HG03432 (cell line): ENCODE measurements at regions not wholly inside any gene's neighbourhood (a gene's known extent, or its start where the extent isn't known, plus 50 kb on each side); places are given as distances from the start of the nearest gene placed in this dataset.
"Not testable (repeated sequence)": the region's sequence is repeated elsewhere in the genome, so short reads cannot be mapped to it uniquely, and the experiment has no call there.

ENCODE experiments used
- ATAC-seq: cut with Tn5 transposase; IDR thresholded peaks from one replicate; pipeline ENCODE4 v1.9.1; 2021; ENCODE audit warnings: mild to moderate bottlenecking, moderate library complexity; ENCODE audit not compliant: unreplicated experiment

DNA sequence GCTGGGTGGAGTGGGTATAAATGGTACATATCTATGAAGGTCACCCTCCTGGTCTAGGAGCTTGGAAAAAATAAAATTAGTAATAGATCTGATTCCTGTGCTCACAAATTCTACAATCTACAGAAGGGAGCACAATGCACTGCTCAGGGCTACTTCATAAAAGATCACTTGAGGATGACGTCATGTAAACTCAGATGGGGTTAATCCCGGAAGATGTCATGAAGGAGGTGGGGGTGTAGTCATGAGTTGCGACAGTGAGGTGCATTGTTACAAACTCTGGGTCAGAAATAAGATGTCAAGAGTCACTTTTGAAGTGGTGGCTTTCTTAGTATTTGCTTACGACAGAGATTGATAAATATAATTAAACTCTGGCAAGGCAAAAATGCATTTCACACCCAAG is 68.2 kb downstream of the LHX9 start:
- ATAC-seq = no peak

DNA sequence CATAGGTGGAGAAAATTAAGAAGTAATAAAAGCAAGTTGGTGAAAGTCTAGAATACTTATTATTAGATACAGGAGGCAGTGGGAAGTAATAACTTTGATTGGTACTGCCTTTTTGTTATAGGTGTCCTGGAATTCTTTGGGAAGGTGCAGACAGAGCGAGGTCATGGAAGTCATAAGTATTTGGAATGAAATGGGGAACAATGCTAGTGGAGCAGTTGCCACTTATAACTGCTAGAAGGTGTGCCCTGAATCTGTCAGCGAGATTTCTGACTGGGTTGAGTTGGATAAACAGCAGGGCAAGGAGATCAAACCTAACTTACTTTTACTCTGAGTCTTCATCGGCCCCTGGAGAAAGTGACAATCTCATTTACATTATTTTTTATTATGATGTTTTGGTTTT is 69.6 kb downstream of the LHX9 start:
- ATAC-seq = no peak

DNA sequence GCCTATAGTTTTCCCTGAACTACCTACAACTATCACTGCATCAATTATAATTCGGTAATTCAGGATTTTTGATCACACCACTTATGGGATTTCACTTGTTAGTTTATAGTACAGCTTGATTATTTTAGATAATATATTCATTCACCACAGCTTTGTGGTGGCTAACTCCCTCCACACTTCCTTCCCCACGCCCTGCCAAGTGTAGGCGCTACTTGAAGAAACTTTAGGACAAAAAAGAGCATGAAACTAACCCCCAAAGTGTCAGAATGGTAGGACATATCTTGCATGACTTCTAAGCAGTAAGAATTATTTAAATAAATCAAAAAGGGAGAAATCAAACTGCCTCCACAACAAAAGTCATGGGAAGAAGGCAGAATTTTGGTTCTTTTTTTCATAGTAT is 70.1 kb downstream of the LHX9 start:
- ATAC-seq = no peak

DNA sequence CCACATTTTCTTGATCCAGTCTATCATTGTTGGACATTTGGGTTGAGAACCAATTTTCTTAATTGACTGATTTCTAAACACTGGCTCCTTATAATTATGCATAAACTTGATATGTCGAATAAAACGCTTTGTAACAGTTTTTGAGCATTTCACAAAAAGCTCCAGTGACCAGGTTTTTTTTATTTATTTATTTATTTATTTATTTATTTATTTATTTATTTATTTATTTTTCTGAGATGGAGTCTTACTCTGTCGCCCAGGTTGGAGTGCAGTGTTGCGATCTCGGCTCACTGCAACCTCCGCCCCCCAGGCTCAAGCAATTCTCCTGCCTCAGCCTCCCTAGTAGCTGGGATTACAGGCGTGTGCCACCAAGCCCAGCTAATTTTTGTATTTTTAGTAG is 71.4 kb downstream of the LHX9 start:
- ATAC-seq = not testable (repeated sequence)

DNA sequence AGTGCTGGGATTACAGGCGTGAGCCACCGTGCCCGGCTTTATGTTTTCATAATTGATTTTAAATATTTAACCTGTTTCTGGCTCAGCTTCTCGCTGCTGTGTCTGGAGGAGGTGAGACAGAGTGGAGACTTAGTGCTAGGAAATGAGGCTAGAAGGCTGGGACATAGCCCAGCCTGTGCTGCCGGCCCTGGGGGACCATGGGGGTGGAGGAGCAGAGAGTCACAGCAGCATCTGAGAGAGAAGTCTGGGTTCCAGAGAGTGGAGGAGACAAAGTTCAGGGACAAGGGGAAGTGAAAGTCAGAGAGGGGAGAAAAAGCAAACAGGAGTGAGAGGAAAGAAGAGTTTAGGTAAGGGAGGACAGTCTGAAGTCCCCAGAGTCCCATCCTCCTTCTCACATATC is 71.9 kb downstream of the LHX9 start:
- no peak for ATAC-seq

DNA sequence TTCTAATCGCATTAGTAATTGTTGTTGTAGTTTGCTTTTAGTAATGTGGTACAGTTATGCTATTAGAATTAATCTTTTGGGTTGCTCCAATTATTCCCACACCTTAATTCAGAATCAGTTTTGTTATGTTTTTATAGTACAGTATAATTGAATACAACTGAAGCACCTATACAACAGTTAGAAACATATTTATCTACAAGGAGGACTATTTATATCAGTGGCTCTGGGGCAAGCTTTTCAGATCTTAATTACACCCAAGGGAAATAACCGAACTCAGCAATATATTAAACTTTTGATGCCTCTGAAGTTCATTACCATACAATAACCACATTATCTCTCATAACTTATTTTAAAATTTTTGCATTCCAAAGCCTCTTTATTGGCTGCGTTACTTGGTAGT is 74.4 kb downstream of the LHX9 start:
- no peak for ATAC-seq

DNA sequence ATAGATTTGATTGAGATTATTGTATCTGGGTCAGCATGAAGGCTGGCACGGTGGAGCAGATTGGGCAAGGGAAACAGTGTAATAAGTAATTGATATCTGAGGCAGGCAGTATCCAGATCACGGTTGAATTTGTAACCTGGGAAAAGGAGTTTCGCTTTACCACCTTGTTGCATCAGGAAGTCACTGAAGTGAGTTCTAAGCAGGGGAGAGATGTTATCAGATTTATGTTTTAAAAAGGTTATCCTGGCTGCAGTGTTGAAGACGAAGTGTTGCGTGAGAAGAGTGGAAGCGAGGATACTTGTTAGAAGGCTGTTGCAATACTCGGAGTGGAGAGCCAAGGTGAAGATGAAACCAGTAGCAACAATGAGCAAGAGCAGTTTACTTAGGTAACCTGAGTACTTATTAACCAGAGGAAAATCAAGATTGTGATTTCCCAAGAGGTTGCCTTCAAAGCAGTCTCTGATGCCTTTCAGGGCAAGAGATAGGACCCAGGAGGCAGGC is 77.8 kb downstream of the LHX9 start:
- ATAC-seq = no peak

DNA sequence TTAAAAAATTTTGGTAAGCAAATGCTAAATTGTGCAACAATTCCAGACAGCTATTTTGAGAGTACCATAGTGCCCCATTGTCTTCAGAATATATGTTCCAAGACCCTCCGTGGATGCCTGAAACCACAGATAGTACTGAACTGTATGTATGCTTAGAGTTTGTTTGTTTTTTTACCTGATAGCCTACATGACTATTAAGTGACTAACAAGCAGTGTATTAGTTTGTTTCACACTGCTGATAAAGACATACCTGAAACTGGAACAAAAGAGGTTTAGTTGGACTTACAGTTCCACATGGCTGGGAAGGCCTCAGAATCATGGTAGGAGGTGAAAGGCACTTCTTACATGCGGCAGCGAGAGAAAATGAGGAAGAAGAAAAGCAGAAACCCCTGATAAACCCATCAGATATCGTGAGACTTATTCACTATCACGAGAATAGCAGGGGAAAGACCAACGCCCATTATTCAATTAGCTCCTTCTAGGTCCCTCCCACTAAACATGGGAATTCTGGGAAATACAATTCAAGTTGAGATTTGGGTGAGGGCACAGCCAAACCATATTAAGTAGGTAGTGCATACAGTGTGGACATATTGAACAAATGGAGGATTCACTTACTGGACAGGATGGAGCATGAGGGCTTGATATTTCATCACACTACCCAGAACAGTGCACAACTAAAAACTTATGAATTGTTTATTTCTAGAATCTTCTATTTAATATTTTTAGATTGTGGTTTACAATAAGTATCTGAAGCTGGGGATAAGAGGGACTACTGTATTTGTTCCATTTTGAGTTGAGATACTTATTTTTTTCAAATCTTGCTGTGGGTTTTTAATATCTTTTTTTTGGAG is 78.5 kb downstream of the LHX9 start:
- no peak for ATAC-seq

DNA sequence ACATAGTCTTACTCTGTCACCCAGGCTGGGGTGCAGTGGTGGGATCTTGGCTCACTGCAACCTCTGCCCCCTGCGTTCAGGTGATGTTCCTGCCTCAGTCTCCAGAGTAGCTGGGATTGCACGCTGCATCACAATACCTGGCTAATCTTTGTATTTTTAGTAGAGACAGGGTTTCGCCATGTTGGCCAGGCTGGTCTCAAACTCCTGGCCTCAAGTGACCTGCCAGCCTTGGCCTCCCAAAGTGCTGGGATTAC is 79.0 kb downstream of the LHX9 start:
- ATAC-seq = not testable (repeated sequence)

DNA sequence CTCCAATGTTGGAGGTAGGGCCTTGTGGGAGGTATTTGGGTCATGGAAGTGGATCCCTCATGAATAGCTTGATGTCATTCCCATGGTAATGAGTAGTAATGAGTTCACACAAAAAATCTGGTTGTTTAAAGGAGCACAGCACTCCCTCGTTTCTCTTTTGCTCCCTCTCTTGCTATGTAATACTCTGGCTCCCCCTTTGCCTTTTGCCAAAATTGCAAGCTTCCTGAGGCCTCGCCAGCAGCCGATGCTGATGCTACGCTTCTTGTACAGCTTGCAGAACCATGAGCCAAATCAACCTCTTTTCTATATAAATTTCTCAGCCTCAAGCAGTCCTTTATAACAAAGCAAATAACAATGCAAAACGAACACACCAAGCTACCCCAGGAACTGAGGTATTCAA is 80.9 kb downstream of the LHX9 start:
- ATAC-seq = no peak

DNA sequence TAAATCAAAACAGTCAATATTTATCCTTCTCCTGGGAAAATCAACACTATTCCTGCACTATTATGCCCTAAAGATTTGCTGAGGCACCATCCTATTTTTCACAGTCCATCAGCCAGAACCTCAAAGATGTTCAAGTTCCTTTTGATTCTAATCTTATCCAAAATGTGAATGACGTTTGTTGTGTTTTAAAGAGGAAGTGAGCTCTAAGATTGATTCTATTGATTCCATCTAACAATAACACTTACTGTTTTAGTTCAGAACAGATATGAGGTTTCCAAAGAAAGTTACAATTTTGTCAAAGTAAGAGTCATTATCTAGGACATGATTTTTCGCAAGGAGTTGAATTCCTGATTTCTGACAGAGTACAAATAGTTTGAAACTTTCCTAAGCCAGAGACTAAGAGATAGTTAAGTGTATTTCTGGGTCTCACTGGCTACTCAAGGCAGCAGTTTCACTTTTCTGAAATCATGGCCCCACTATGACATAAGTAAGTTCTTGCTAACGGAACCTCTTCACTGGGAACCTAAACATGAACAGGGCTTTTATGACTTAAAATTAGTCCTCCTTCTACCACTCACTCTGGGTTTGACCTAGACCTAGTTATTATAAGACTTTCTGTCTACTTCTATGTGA is 84.7 kb downstream of the LHX9 start:
- no peak for ATAC-seq

DNA sequence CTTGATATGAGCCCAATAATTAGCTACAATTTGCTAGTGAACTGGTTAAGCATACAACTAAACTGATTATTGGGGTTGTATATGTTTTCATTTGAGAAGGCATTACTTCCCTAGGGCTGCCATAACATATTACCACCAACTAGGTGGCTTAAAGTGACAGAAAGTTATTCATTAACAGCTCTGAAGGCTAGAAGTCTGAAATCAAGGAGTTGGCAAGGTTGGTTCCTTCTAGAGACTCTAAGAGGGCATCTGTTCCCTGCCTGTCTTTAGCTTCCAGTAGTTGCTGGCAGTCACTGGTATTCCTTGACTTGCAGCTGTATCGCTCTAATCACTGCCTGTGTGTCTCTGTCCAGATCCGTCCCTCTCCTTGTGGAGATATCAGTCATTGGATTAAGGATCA is 86.3 kb downstream of the LHX9 start:
- no peak for ATAC-seq

DNA sequence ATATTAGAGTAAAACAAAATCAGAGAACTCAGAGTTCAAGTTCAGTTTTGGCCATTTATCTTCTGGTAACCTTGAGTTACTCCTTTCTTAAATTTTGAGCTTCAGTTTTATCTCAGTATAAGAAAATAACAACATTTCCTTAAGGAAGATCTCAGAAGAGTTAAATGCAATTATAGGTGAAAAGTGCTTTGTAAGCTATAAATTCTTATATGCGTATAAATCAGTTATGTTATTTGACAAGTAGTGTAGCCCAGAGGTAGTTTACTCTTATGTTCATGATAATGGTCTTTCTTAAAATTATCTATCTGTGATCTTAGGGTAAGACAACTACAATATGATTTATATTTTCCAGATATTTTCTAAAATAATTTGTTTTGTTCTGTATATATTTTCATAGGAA is 89.8 kb downstream of the LHX9 start:
- no peak for ATAC-seq

DNA sequence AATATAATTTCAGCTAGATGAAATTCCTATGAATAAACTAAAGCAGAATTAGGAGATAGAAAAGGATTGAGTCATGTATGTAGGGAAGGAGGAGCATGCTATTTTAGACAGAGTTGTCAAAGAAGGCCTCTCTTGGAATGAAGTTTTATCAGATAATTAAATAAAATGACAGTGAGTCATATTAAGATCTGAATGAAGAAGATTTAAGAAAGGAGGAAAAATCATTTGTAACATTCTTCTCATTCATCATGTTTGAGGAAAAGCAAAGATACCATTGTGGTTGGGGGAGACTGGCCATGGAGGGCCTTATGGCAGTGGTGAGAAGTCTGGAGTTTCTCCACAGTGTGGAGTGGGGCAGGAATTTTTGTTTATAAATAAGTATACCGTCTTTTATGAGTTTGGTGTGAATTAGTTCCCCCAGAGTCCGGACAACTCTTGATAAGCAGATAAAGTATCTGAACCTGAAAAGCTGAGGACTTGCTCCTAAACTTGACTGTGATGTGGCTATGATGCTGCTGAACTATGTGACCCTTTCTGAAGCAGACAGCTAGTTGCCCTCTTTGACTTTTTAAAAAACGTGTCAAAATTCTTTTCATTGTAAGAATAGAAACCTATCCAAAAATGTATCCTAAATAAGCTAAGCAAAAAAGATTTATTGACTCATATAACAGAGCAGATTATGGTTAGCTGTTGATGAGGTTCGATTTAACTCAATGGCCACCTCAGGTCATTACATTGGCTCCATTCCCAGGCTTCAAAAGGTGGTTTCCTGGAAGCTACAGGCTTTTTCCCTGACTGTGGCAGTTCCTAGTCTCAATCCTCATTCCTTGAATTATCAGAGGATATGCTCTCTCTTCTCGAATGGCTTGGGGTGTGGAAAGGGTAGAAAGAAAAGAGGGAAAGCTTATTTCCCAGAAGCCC is 90.8 kb downstream of the LHX9 start:
- ATAC-seq = no peak

DNA sequence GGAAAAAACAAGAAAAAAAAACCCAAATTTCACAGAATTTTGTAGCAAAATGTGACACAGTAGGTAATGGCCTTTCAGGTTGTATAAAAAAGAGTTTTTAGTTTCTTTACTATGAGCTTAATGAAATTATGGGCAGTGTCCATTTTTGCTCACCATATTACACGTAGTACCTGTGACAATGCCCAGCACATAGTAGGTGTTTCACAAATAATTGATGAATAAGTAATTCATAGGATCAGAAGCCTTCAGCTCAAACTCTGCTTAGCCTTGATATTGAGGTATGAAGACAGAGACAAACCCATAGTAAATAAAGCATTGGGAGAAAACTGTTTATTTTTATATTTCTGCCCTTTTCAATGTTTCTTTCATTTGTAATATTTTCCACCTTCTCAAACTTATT is 97.2 kb downstream of the LHX9 start:
- ATAC-seq = no peak

DNA sequence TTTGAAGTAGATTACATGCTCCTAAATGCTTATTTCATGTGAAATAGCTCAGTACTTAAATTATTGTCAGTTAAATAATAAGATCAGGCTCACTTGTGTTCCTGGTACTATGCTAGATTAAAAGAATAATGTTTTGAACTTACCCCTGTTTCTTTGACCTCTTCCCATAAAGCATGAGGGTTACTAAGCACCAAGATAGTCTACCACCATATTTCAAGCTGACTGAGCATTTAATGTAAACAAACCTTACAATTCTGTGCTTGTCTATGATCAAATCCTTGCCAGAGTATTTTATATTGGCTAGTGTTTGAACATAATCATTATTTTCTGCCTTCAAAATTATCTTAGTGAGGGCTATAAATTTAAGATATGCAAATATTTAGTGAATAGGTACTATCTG is 98.1 kb downstream of the LHX9 start:
- ATAC-seq = no peak

DNA sequence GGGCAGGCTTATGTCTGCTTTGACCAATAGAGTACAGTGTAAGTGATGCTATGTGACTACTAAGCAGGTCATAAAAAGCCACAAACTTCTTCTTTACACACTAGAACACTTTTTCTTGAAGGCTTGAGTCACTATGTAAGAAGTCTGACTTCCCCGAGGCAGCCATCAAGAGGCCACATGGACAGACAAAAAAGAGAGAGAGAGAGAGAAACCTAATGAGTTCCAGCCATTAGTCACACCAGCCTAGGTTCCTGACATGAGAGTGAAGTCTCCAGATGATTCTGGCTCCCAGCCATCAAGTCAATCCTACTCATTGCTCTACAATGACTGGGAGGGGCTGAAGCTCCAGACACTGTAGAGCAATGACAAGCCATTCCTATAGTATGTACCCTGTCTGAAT is 101.4 kb downstream of the LHX9 start:
- no peak for ATAC-seq

DNA sequence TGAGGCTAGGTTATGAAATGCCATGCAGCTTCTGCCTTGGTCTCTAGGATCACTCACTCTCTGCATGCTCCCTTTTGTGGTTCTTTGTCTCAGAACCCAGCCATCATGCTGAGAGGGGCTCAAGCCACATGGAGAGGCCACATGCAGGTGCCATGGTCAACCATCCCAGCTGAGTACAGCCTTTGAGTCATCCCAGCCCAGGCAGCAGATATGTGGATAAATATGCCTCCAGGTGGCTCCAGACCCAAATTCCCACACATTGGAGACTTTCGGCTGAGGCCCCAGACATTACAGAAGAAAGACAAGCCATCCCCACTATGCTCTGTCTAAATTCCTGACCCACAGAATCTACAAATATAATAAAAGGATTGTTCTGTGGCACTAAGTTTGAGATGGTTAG is 102.0 kb downstream of the LHX9 start:
- no peak for ATAC-seq

DNA sequence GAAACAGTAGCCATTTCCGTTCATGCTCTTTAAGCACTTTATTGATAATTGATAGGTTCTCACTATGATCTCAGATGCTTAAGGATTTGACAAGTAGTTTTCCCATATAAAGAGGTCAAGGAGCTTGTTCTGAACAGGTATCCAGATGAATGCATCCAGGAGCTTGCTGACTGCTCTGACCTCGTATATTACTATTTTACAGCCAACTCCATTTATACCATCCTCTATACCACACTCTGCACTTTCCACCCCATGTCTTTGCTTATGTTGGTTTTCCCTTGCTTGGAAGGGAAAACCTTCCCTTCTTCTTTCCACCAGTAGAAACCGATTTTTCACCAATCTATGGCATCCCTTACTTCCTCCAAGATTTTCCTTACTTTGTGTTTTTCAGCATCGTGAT is 107.2 kb downstream of the LHX9 start:
- no peak for ATAC-seq

DNA sequence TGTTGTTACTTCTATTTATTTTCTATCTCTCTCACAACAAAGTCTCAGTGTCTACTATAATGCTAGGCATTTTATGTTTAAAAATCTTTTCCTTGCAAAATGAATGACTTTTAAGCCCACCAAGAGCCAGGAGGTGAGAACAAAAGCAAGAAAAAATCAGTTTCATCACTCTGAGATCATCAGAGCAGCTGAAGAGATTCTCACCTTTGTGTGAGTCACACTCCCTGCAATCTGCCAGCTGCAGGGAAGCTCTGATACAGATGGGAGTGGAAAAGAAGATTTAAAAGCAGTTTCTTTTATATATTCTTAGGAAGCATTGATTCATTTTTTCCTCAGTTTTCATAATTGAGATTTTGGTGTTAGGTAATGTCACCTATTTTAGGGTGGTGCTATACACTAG is 107.6 kb downstream of the LHX9 start:
- ATAC-seq = no peak

DNA sequence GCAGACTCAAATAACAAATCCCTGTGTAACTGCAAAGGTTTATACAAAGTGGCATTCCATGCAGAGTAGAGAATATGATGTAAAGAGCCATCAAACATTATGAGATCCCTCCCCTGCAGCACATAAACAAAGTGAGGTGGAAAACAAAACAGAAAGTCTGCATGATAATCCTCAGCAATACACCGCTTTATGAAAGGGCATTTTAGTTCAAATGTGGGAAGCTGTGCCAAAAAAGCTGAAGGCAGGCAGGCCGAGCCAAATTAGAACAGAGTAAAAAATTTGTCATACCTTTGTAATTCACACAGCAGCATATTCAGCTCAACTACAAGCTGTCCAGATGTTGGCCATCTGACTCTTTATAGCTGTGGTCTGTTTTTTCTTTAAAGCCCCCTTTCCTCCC is 113.5 kb downstream of the LHX9 start:
- no peak for ATAC-seq

DNA sequence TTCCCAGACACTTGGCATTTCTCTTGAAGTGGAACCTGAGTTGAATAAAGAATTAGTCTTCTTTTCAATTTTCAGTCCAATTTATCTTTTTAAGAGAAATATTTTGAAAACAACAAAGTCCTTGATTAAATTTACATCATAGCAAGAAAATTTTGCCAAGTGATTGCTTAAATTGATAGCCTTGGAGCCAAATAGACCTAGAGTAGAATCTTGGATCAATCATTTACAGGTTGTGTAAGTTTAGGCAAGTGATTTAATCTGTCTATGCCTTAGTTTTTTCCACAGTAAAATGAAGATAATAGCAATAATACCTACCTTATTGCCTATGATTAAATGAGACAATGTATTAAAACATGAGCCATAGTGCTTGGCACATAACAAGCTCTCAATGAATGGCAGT is 113.9 kb downstream of the LHX9 start:
- no peak for ATAC-seq
